Stimulated activated CD4-positive, alpha-beta T cell treated with anti-CD3 and anti-CD28 coated beads, Interleukin-12 subunit alpha, Interleukin-12 subunit beta, amount 100 ng/mL, for 48 hours (primary cell): ENCODE measurements at regions not wholly inside any gene's neighbourhood (a gene's known extent, or its start where the extent isn't known, plus 50 kb on each side); places are given as distances from the start of the nearest gene placed in this dataset.
A peak's percentile ranks its signal among the peaks of the same experiment; 100 is the strongest.

Source experiments
- DNase-seq, 3 donors: peaks; one replicate each; pipeline ENCODE4 v3.0.0-alpha.2; 2020; ENCODE audit warnings: low read depth in 2 of 3, low spot score in 1 of 3

- no peak for DNase-seq
Observed at GRCh38 chr3:115448851-115449250, 174.5 kb upstream of the GAP43 start.

GRCh38 chr3:115450036-115450435 is 173.3 kb upstream of the GAP43 start:
- DNase-seq: no peak

GRCh38 chr3:115464036-115464435 is 159.3 kb upstream of the GAP43 start:
- no peak for DNase-seq

DNA sequence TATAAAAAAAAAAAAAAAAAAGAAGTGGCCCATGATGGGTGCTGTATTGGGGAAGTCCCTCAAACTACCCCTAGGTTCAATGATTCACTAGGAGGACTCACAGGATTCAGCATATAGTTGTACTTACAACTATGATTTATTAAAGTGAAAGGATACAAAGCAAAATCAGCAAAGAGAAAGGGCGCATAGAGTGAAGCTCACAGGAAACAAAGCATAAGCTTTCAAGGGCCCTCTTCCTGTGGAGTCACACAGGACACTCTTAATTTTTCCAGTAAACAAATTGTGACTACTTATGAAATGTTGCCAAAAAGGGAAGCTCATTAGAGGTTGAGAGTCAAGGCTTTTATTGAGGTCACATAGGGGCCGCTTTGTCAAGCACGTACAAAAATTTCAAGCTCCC is 153.7 kb upstream of the GAP43 start:
- no peak for DNase-seq

DNA sequence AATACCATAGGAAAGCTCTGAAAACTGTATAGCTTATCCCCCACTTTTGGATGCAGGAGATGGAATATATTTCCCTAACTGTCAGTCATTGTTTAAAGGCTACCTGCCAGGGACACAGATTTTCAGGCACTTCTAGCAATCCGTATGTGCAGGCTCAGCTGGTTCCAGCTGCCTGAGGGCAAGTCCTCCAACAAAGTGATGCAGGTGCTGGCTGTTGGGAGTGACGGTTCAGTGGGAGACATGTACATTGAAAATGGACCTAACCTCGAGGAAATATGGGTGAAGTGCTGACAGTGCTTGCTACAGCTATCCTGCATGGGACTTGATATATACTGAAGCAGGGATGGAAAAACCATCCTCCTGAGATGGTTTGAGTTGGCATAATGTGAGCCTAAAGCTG is 153.1 kb upstream of the GAP43 start:
- DNase-seq: no peak

DNA sequence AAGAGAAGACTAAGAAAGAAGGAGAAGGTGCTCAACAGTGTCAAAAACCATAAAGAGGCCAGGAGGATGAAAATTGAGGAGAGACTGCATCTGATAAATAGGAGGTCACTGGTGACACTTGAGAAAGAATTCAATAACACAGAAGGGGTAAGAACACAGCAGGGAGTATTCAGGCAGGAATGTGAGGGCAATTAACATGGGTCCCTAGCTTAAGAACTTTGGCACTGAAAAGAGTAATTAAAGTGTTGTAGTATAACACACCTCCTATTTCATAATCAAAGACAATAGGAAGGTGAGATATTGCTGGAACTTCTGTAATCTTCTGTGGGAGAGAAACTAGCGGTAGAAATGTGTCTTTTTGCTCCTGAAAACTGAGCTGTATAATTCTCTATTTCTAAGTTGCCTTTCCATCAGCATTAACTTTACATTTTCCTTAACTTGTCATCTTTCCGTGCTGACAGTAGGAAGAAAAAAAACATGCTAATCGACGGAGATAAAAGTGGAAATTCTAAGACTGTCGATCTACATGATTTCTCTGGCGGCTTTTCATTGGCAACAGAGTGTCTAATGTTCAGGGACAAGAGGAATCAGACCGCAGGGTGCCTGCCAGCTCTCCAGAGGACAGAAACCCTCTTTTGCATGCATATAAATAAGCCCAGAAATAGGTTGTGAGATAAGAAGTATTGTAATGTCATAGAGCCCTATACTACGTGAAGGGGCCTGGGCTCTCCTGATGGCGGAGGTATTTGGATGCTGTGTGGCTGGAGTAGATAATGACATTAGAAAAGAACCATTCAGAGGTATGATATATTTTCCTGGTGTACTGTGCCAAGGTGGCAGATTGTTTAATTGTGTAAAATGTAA is 147.9 kb upstream of the GAP43 start:
- DNase-seq: no peak

- DNase-seq: no peak
Observed at GRCh38 chr3:115476472-115476871, 146.8 kb upstream of the GAP43 start.

DNA sequence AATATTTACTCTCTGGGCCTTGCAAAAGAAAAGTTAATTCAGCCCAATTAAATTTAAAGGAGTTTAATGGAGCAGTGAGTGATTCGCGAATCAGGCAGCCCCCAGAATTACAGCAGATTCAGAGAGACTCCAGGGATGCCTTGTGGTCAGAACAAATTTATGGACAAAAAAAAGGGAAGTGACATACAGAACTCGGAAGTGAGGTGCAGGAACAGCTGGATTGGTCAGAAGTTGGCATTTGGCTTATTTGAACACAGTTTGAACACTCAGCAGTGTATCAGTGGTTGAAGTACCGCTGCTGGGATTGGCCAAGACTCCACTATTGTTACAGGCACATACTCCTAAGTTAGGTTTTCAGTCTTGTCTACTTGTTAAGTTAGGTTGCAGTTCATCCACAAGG is 145.0 kb upstream of the GAP43 start:
- no peak for DNase-seq

- no peak for DNase-seq
Observed at GRCh38 chr3:115486880-115487279, 136.4 kb upstream of the GAP43 start.

DNA sequence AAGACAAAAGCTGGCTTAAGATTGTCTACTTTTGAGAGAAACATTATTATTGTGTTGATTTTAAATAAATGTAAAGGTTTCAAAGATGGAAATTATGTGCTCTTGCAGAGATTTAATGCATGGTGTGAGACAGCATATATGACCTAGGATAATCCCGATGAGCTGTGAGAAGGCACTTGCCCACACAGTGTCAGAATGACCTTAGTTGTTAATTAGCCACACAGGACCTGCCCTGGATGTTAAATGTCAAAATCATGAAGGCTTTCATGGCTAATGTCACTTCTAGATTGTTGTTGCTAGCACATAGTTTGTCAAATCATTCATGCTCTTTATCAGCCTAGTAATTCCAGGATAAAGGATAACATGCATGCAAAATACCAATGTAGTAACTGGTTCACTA is 135.3 kb upstream of the GAP43 start:
- DNase-seq: no peak

DNA sequence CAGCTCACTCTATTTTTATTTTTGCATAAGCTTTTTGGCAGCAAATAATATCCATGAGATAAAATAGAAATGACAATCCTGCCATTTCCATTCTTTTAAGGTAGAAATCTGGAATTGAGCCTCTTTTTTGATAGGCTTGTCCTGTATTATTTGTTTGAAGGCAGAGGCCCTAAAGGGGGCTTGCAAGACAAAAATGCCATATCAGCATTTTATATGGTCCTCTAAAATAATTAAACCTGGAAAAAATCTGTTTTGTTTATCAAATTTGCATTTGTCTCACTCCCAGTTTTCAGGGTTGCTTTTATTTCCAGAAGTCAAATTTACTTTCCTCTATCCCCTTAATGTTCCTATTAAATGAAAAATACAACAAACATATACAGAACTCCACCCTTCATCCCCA is 134.9 kb upstream of the GAP43 start:
- no peak for DNase-seq

GRCh38 chr3:115494826-115495225 is 128.5 kb upstream of the GAP43 start:
- DNase-seq: no peak

DNA sequence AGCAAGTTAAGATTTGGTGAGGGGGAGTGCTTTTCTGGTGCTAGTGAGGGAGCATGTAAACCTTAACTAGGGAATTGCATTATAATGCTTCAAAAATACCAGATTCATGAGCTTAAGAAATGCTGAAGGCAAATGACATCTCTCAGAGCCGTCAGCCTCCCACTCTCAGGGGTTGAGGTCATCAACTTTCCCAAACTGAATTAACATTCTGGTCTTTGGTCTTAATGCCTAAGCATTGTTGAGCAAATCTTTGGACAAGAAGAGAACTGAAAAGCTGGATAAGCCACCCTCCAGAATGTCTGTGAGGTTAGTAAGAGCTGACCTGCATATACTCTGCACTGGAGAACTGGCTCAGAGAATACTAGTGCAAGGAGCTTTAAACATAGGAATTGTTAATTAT is 124.9 kb upstream of the GAP43 start:
- DNase-seq: no peak

GRCh38 chr3:115498898-115499297 is 124.4 kb upstream of the GAP43 start:
- DNase-seq: no peak

GRCh38 chr3:115499666-115500065 is 123.6 kb upstream of the GAP43 start:
- no peak for DNase-seq

DNA sequence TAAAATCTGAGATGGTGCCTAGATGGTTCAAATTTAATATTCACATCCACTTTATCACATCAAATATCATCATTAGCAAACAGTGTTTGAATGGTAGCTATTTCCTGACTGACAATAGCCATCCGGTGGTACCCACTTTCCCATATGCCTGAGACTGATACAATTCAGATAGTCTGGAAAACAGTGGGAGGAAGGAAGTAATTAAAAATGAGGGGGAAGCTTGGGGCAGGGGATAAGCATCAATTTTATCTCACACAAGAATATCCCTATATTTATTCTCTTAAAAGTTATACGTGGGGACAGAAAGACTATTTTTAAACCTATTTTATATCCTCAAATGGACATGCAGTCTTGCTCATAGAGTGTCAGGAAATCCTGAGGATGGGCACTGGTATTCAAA is 122.5 kb upstream of the GAP43 start:
- DNase-seq: no peak

DNA sequence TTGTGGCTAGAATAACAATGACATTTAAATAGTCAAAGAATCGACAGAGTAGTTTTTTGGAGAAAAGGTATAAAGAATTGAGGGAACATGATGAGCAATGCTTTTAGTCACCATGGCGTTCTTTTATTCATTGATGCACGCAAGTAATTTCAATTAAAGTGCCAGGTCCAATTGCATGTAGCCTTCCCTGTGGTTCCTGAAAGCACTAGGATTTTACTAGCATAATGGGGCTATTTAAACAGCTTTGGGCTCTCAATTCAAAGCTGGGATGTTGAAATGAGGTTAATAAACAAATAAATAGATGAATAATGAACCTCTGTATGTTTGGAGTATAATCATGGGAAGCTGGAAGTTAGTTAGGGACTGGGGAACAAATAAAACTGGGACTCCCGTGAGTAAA is 121.2 kb upstream of the GAP43 start:
- no peak for DNase-seq

DNA sequence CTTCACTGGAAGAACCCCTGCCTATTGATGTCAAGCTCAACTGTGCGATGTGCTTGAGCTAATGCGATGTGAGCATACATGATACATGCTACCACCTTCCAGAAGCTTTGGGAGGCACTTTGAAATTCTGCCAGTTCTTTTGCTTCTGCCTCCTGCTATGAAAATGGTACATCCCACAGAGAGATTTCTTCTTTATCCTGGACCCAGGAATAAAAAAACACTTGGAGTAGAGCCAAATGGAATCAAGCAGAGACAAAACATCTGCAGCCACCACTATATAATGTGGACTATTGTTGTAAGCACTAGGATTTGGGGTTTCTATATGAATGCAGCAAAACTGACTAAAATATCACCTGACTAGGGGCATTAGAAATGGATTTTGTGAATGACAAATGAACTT is 119.9 kb upstream of the GAP43 start:
- no peak for DNase-seq

- no peak for DNase-seq
Observed at GRCh38 chr3:115508562-115508961, 114.7 kb upstream of the GAP43 start.

DNA sequence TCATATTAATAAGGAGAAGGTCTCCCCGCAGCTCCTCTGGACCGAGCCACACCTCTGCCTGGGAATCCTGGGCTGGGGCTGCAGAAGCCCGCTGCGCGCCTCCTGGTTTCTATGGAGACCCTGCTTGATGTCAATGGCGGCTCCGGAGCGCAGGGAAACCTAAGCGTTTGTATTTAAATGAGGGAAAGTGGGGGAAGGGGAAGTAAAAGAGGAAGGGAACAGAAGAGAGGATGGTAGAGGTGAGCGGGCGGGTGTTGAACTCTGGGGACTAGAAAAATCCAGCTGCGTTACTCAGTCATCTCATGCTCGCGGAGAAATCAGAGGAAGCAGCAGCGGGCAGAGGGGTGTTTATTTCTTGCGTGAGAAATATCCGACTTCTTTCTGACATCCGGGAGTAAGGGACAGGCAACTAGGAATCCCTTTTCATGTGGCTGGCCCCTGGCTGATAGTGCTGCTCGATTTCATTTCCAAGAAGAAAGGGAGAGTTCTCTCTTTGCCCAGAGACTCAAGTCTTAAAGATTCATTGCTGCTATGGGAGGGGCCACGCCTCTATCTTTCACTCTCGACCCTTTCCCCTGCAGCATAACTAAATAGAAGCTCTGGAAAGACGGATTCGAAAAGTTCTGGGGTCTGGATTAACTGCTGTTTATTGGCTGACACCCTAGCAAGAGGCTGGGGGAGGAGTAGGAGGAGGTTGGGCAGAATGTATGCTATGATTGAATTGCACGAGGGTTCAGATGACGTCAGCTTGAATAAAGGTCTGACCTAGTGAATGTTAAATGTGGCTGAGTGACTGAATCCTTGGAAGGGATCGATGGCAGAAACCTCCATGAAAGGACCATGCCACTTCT is 110.5 kb upstream of the GAP43 start:
- peak in 1 of 3 donors; percentile 3 for DNase-seq

DNA sequence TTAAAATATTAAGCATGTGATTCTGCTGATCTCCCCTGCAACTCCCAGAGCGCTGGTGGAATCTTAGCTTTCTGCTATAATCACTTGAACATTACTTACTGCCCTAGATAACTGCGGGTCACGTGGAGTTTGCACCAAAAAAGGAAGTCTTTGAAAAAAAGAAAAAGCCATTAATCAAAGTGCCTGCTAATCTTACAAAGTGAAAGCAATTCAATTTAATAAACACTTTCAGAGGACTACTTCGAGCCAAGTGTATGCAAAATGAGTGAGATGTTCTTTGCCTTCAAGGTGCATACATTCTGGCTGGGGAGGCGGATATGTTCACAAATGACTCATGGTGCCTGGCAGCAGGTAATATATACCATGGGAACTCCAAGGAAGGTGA is 109.9 kb upstream of the GAP43 start:
- no peak for DNase-seq

- peak in 1 of 3 donors; percentile 2 for DNase-seq
Observed at GRCh38 chr3:115517457-115518050, 105.8 kb upstream of the GAP43 start.
